ENCODE measurements at regions not wholly inside any gene's neighbourhood (a gene's known extent, or its start where the extent isn't known, plus 50 kb on each side); places are given as distances from the start of the nearest gene placed in this dataset.

DNA sequence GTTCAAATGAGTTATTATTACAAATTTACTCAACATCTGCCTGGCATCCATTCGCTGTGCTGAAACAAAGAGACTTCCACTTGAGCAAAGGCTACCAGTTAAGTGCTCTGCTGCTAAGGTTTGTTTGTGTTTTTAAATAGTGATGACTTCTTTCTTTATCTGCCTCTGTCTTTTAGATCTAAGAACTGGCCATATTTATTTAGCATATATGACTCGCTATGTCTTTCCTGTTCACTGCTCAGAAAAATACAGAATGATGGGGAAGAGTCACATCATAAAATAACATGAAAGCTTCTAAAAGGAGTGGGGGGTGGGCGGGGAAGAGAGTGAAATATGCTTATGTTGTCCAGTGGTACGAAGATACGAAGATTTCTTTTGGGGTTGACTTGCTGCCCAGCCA, 322.2 kb downstream of the GPAT3 start (continued):
- TF ChIP-seq, protein P1, sequence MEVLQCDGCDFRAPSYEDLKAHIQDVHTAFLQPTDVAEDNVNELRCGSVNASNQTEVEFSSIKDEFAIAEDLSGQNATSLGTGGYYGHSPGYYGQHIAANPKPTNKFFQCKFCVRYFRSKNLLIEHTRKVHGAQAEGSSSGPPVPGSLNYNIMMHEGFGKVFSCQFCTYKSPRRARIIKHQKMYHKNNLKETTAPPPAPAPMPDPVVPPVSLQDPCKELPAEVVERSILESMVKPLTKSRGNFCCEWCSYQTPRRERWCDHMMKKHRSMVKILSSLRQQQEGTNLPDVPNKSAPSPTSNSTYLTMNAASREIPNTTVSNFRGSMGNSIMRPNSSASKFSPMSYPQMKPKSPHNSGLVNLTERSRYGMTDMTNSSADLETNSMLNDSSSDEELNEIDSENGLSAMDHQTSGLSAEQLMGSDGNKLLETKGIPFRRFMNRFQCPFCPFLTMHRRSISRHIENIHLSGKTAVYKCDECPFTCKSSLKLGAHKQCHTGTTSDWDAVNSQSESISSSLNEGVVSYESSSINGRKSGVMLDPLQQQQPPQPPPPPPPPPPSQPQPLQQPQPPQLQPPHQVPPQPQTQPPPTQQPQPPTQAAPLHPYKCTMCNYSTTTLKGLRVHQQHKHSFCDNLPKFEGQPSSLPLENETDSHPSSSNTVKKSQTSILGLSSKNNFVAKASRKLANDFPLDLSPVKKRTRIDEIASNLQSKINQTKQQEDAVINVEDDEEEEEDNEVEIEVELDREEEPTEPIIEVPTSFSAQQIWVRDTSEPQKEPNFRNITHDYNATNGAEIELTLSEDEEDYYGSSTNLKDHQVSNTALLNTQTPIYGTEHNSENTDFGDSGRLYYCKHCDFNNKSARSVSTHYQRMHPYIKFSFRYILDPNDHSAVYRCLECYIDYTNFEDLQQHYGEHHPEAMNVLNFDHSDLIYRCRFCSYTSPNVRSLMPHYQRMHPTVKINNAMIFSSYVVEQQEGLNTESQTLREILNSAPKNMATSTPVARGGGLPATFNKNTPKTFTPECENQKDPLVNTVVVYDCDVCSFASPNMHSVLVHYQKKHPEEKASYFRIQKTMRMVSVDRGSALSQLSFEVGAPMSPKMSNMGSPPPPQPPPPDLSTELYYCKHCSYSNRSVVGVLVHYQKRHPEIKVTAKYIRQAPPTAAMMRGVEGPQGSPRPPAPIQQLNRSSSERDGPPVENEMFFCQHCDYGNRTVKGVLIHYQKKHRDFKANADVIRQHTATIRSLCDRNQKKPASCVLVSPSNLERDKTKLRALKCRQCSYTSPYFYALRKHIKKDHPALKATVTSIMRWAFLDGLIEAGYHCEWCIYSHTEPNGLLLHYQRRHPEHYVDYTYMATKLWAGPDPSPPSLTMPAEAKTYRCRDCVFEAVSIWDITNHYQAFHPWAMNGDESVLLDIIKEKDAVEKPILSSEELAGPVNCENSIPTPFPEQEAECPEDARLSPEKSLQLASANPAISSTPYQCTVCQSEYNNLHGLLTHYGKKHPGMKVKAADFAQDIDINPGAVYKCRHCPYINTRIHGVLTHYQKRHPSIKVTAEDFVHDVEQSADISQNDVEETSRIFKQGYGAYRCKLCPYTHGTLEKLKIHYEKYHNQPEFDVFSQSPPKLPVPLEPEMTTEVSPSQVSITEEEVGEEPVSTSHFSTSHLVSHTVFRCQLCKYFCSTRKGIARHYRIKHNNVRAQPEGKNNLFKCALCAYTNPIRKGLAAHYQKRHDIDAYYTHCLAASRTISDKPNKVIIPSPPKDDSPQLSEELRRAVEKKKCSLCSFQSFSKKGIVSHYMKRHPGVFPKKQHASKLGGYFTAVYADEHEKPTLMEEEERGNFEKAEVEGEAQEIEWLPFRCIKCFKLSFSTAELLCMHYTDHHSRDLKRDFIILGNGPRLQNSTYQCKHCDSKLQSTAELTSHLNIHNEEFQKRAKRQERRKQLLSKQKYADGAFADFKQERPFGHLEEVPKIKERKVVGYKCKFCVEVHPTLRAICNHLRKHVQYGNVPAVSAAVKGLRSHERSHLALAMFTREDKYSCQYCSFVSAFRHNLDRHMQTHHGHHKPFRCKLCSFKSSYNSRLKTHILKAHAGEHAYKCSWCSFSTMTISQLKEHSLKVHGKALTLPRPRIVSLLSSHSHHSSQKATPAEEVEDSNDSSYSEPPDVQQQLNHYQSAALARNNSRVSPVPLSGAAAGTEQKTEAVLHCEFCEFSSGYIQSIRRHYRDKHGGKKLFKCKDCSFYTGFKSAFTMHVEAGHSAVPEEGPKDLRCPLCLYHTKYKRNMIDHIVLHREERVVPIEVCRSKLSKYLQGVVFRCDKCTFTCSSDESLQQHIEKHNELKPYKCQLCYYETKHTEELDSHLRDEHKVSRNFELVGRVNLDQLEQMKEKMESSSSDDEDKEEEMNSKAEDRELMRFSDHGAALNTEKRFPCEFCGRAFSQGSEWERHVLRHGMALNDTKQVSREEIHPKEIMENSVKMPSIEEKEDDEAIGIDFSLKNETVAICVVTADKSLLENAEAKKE (CRISPR knock-in tag; IDR thresholded peaks at IDR 0.05), result no peak
- TF ChIP-seq ZNF114 (CRISPR knock-in tag; IDR thresholded peaks at IDR 0.05) (no peak), JUNB (IDR thresholded peaks at IDR 0.05; ENCODE audit: unreplicated experiment) (no peak), POLR2AphosphoS5 (IDR thresholded peaks at IDR 0.05; ENCODE audit: low read depth) (no peak)

DNA sequence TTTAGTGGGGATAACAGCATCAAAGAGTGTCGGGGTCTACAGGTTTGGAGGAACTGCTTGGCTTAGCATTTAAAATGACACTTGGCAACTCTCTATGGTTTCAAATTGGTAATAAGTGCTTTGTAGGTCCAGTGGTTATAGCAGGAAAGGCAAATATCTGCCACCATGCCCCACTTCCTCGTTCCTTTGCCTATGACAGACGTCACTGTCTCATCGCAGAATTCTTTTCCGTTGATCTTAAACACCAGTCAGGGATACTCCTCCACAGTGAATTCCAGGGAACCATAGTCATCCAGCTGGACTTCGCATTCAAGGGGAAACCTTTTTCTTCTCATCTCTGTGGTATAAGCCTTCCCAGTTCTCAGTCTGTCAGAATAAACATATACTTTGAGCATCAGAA, 319.1 kb downstream of the GPAT3 start:
- Histone ChIP-seq H3K4me1 (ENCODE audit: insufficient read depth) (peaks cover 68% of the 10 kb centered on the region), H3K4me2 (no peak overlapping the region)
- DNase-seq (ENCODE audit: low spot score), result no peak

DNA sequence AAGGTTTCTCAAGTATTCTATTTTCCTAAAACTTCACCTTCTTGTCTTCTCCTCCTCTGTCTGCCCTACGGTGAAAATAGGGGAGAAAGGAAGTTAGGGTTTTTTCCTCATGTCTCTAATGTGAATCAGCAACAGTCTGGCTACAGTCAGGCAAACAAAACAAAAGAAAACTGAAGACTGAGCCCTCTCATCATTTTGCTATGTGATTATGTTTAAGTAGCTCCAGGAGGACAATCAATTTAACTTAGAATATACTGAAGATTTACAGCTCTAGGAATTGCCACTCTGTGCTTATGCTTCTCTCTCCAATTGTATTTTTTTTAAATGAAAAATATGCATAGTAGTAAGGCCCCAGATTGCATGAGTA, 316.2 kb downstream of the GPAT3 start:
- Histone ChIP-seq H2AFZ (no peak overlapping the region), H3K4me1 (ENCODE audit: insufficient read depth) (peaks cover 57% of the 10 kb centered on the region), H3K27ac (ENCODE audit: low read depth) (peak overlapping the region; percentile 93), H3K79me2 (replicated peaks; ENCODE audit: insufficient read depth) (no peaks in the 10 kb centered on the region), H3K27me3 (ENCODE audit: insufficient read depth) (no peaks in the 10 kb centered on the region), H3K4me3 (peak overlapping the region; percentile 28), H4K20me1 (replicated peaks; ENCODE audit: insufficient read depth) (no peaks in the 10 kb centered on the region), H3F3A (replicated peaks; ENCODE audit: low read depth) (0 out of 2 replicates have a peak, but pooled peaks cover 6% of the 10 kb centered on the region), H3K36me3 (ENCODE audit: insufficient read depth) (no peaks in the 10 kb centered on the region), H3K9me2 (ENCODE audit: insufficient read depth) (peaks cover 6% of the 10 kb centered on the region; the same call in 1 of the 2 replicates), H3K4me2 (peak overlapping the region; percentile 52)
- peak; percentile 22 for ATAC-seq
- peaks cover 62% of the 10 kb centered on the region for H3K4me1 Mint-ChIP-seq
- no peaks in the 10 kb centered on the region for H3K9me3 Mint-ChIP-seq
- no peaks in the 10 kb centered on the region for H3K36me3 Mint-ChIP-seq (ENCODE audit: low read depth)
- H3K27ac Mint-ChIP-seq, result no peak overlapping the region
- H3K4me3 Mint-ChIP-seq, result no peak overlapping the region; the same call in 1 of the 3 replicates
- H3K27me3 Mint-ChIP-seq (ENCODE audit: insufficient read depth, low read depth, poor library complexity), result peaks cover 6% of the 10 kb centered on the region
- peak; percentile 15 for DNase-seq (ENCODE audit: low spot score)
- TF ChIP-seq ETS1 (IDR thresholded peaks at IDR 0.05) (no peak), EZH2phosphoT487 (IDR thresholded peaks at IDR 0.05; ENCODE audit: unreplicated experiment) (no peak), STAT1 (IDR thresholded peaks at IDR 0.05; ENCODE audit: unreplicated experiment) (no peak), NANOG (IDR thresholded peaks at IDR 0.05; ENCODE audit: borderline replicate concordance) (no peak)
- TF ChIP-seq, protein P2, sequence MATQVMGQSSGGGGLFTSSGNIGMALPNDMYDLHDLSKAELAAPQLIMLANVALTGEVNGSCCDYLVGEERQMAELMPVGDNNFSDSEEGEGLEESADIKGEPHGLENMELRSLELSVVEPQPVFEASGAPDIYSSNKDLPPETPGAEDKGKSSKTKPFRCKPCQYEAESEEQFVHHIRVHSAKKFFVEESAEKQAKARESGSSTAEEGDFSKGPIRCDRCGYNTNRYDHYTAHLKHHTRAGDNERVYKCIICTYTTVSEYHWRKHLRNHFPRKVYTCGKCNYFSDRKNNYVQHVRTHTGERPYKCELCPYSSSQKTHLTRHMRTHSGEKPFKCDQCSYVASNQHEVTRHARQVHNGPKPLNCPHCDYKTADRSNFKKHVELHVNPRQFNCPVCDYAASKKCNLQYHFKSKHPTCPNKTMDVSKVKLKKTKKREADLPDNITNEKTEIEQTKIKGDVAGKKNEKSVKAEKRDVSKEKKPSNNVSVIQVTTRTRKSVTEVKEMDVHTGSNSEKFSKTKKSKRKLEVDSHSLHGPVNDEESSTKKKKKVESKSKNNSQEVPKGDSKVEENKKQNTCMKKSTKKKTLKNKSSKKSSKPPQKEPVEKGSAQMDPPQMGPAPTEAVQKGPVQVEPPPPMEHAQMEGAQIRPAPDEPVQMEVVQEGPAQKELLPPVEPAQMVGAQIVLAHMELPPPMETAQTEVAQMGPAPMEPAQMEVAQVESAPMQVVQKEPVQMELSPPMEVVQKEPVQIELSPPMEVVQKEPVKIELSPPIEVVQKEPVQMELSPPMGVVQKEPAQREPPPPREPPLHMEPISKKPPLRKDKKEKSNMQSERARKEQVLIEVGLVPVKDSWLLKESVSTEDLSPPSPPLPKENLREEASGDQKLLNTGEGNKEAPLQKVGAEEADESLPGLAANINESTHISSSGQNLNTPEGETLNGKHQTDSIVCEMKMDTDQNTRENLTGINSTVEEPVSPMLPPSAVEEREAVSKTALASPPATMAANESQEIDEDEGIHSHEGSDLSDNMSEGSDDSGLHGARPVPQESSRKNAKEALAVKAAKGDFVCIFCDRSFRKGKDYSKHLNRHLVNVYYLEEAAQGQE (IDR thresholded peaks at IDR 0.05; ENCODE audit: unreplicated experiment), result no peak

More for the DNA sequence above, 319.1 kb downstream of the GPAT3 start:
- Histone ChIP-seq H3F3A (replicated peaks; ENCODE audit: low read depth) (0 out of 2 replicates have a peak, but pooled peaks cover 6% of the 10 kb centered on the region), H3K36me3 (ENCODE audit: insufficient read depth) (no peaks in the 10 kb centered on the region), H3K27me3 (ENCODE audit: insufficient read depth) (no peaks in the 10 kb centered on the region), H4K20me1 (replicated peaks; ENCODE audit: insufficient read depth) (no peaks in the 10 kb centered on the region), H3K27ac (ENCODE audit: low read depth) (no peak overlapping the region), H3K79me2 (replicated peaks; ENCODE audit: insufficient read depth) (no peaks in the 10 kb centered on the region), H3K9me2 (ENCODE audit: insufficient read depth) (peaks cover 6% of the 10 kb centered on the region; the same call in 1 of the 2 replicates), H2AFZ (no peak overlapping the region), H3K4me3 (no peak overlapping the region)
- H3K4me1 Mint-ChIP-seq, result peaks cover 70% of the 10 kb centered on the region
- no peaks in the 10 kb centered on the region for H3K9me3 Mint-ChIP-seq
- no peak overlapping the region for H3K27ac Mint-ChIP-seq
- no peaks in the 10 kb centered on the region for H3K36me3 Mint-ChIP-seq (ENCODE audit: low read depth)
- no peak for ATAC-seq
- H3K4me3 Mint-ChIP-seq, result no peak overlapping the region
- H3K27me3 Mint-ChIP-seq (ENCODE audit: insufficient read depth, low read depth, poor library complexity), result peaks cover 2% of the 10 kb centered on the region
- TF ChIP-seq NANOG (IDR thresholded peaks at IDR 0.05; ENCODE audit: borderline replicate concordance) (no peak), JUNB (IDR thresholded peaks at IDR 0.05; ENCODE audit: unreplicated experiment) (no peak), CREB1 (CRISPR knock-in tag; IDR thresholded peaks at IDR 0.05; ENCODE audit: low read depth) (no peak)

Data from GM23338 (cell line).